Fibroblast of lung (primary cell): ENCODE measurements at regions not wholly inside any gene's neighbourhood (a gene's known extent, or its start where the extent isn't known, plus 50 kb on each side); places are given as distances from the start of the nearest gene placed in this dataset.

Experiments
- DNase-seq, 2 donors: peaks; one replicate each; pipeline versions ENCODE4 v3.0.0 to v3.0.0-alpha.2; 2010; ENCODE audit warnings: low read depth in 2 of 2
- H2AFZ ChIP-seq: 2 replicates; pipeline ENCODE4 v1.5.1; 2012; ENCODE audit warnings: low read length, control low read depth, inconsistent platforms
- H3K27ac ChIP-seq: 2 replicates; pipeline ENCODE4 v1.5.1; 2011; ENCODE audit warnings: low read length, control low read depth; ENCODE audit not compliant: insufficient read depth
- H3K27me3 ChIP-seq: 2 replicates; pipeline ENCODE4 v1.5.1; 2011; ENCODE audit warnings: mild to moderate bottlenecking, low read length; ENCODE audit not compliant: control insufficient read depth, insufficient read depth
- H3K36me3 ChIP-seq: 2 replicates; pipeline ENCODE4 v1.5.1; 2011; ENCODE audit warnings: low read length; ENCODE audit not compliant: control insufficient read depth, insufficient read depth
- H3K4me1 ChIP-seq: 2 replicates; pipeline ENCODE4 v1.5.1; 2011; ENCODE audit warnings: low read length; ENCODE audit not compliant: control insufficient read depth, insufficient read depth; ENCODE audit errors: extremely low read depth
- H3K4me2 ChIP-seq: 2 replicates; pipeline ENCODE4 v1.5.1; 2011; ENCODE audit warnings: low read length, control low read depth; ENCODE audit not compliant: insufficient read depth; ENCODE audit errors: extremely low read depth
- H3K4me3 ChIP-seq, 4 experiments: fragments of 200-600 bp in 1 of 4; sonication (generic) in 1 of 4; replicated peaks in 1 of 4; 2 replicates each; pipeline ENCODE4 v1.5.1; 2011 to 2016; ENCODE audit warnings: low read length in 4 of 4, low read depth in 3 of 4, mild to moderate bottlenecking in 3 of 4, control low read depth in 2 of 4, inconsistent platforms in 1 of 4, mixed read lengths in 1 of 4; ENCODE audit not compliant: insufficient read depth in 1 of 4; ENCODE audit errors: control extremely low read depth in 1 of 4
- H3K79me2 ChIP-seq: 2 replicates; pipeline ENCODE4 v1.5.1; 2012; ENCODE audit warnings: mild to moderate bottlenecking, low read length, inconsistent platforms; ENCODE audit not compliant: control insufficient read depth, insufficient read depth
- H3K9ac ChIP-seq: 2 replicates; pipeline ENCODE4 v1.5.1; 2011; ENCODE audit warnings: mild to moderate bottlenecking, low read length, control low read depth; ENCODE audit not compliant: insufficient read depth
- H3K9me3 ChIP-seq: 2 replicates; pipeline ENCODE4 v1.5.1; 2012; ENCODE audit warnings: low read depth, low read length; ENCODE audit not compliant: control insufficient read depth, insufficient read depth
- H4K20me1 ChIP-seq: 2 replicates; pipeline ENCODE4 v1.5.1; 2011; ENCODE audit warnings: low read length; ENCODE audit not compliant: control insufficient read depth, insufficient read depth; ENCODE audit errors: extremely low read depth
- CTCF ChIP-seq, 2 donors: IDR thresholded peaks in 1 of 2; conservative IDR thresholded peaks in 1 of 2; 1 replicate in 1 of 2; 2 replicates in 1 of 2; pipeline ENCODE4 v1.5.1; 2011 to 2012; ENCODE audit warnings: low read length in 2 of 2, control low read depth in 1 of 2, inconsistent platforms in 1 of 2, low read depth in 1 of 2, mild to moderate bottlenecking in 1 of 2
- EZH2 ChIP-seq: IDR thresholded peaks from 2 replicates; pipeline ENCODE4 v1.5.1; 2012; ENCODE audit warnings: low read length, control low read depth, mild to moderate bottlenecking; ENCODE audit errors: missing control alignments

GRCh38 chr16:35195173-35195863, 1735.9 kb downstream of the TP53TG3F start:
- H4K20me1 ChIP-seq = no peaks in the 10 kb centered on the region
- no peak overlapping the region for H3K27ac ChIP-seq
- H3K4me3 ChIP-seq = no peak overlapping the region
- no peaks in the 10 kb centered on the region for H3K79me2 ChIP-seq
- H3K36me3 ChIP-seq = no peaks in the 10 kb centered on the region
- TF ChIP-seq CTCF (conservative IDR thresholded peaks at IDR 0.05 in 1 of 2, IDR thresholded peaks at IDR 0.05 in 1 of 2; ENCODE audit: low read depth in 1 of 2, low read length in 2 of 2) = no peak
- TF ChIP-seq EZH2 = no peak
- no peaks in the 10 kb centered on the region for H3K27me3 ChIP-seq
- no peak overlapping the region for H3K4me2 ChIP-seq
- no peak overlapping the region for H3K9ac ChIP-seq
- no peak overlapping the region for H2AFZ ChIP-seq
- no peak for DNase-seq
- H3K4me1 ChIP-seq = no peaks in the 10 kb centered on the region
- H3K9me3 ChIP-seq = no peaks in the 10 kb centered on the region

GRCh38 chr16:35195864-35196216, 1736.4 kb downstream of the TP53TG3F start:
- Histone ChIP-seq H3K79me2 (no peaks in the 10 kb centered on the region), H3K4me2 (no peak overlapping the region), H3K4me3 (no peak overlapping the region), H3K9me3 (no peaks in the 10 kb centered on the region), H2AFZ (no peak overlapping the region), H3K4me1 (no peaks in the 10 kb centered on the region), H4K20me1 (no peaks in the 10 kb centered on the region), H3K36me3 (no peaks in the 10 kb centered on the region), H3K27me3 (no peaks in the 10 kb centered on the region), H3K27ac (no peak overlapping the region), H3K9ac (no peak overlapping the region)
- DNase-seq = no peak
- TF ChIP-seq EZH2 = no peak
- TF ChIP-seq CTCF (conservative IDR thresholded peaks at IDR 0.05 in 1 of 2, IDR thresholded peaks at IDR 0.05 in 1 of 2; ENCODE audit: low read depth in 1 of 2, low read length in 2 of 2) = no peak

GRCh38 chr16:35196313-35196712, 1736.9 kb downstream of the TP53TG3F start:
- Histone ChIP-seq H3K9me3 (no peaks in the 10 kb centered on the region), H3K4me2 (no peak overlapping the region), H3K27ac (no peak overlapping the region), H4K20me1 (no peaks in the 10 kb centered on the region), H2AFZ (no peak overlapping the region), H3K36me3 (no peaks in the 10 kb centered on the region), H3K27me3 (no peaks in the 10 kb centered on the region), H3K9ac (no peak overlapping the region), H3K79me2 (no peaks in the 10 kb centered on the region), H3K4me1 (no peaks in the 10 kb centered on the region), H3K4me3 (no peak overlapping the region)
- TF ChIP-seq CTCF (conservative IDR thresholded peaks at IDR 0.05 in 1 of 2, IDR thresholded peaks at IDR 0.05 in 1 of 2; ENCODE audit: low read depth in 1 of 2, low read length in 2 of 2) (no peak), EZH2 (no peak)
- DNase-seq = no peak
